SW 1271 (cell line): ENCODE measurements at regions not wholly inside any gene's neighbourhood (a gene's known extent, or its start where the extent isn't known, plus 50 kb on each side); places are given as distances from the start of the nearest gene placed in this dataset.

ENCODE experiments used
- DNase-seq, 2 experiments: peaks; one replicate each; lab custom pipeline; 2025; lab: John Stamatoyannopoulos, UW

DNA sequence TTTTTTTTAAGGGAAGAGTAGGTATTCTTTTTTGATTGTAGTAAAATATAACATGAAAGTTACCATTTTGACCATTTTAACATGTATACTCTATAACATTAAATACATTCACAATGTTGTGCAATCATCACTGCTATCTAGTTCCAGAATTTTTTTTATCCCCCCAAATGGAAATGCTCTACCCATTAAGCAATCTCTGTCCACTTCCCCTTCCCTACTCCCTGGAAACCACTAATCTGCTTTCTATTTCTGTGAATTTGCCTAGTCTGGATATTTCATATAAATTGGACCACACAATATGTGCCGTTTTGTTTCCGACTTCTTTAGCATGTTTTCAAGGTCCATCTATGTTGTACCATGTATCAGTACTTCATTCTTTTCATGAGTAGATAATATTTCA is 429.5 kb downstream of the TLE1 start:
- DNase-seq, result no peak

- DNase-seq, result no peak
These were observed 433.0 kb downstream of the TLE1 start for GRCh38 chr9:81256368-81256767.

DNA sequence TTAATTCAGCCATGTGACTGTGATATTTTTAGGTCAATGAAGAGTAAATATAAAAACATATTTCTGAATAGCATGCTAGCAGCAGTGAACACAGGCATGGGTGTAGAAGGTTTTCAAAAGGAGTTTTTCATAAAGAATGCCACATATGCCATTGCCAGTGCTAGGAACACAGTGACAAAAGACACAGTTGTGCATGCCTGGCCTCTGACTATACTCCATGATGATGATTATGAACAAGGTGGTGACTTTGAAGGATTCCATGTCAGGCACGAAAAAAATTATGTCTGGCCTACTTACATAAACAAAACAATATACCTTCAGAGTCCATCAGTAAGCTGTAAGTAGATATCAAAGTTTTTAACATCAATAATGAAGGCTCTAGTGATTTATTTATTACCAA is 438.7 kb downstream of the TLE1 start:
- no peak for DNase-seq

DNA sequence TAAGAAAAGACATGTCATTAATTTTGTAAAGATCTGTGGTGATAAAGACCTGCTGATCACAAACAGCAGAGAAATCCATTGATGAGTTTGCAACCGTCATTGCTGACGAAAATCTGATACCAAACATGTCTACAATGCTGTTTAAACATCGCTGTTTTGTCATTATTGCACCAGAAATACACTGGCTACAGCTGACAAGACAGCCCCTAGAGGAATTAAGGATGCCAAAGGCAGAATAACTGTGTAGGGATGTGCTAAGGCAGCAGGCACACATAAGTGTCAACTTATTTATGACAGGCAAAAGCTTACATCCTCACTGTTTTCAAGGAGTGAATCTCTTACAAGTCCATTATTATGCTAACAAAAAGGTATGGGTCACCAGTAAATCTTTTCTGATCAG is 439.3 kb downstream of the TLE1 start:
- no peak for DNase-seq

DNA sequence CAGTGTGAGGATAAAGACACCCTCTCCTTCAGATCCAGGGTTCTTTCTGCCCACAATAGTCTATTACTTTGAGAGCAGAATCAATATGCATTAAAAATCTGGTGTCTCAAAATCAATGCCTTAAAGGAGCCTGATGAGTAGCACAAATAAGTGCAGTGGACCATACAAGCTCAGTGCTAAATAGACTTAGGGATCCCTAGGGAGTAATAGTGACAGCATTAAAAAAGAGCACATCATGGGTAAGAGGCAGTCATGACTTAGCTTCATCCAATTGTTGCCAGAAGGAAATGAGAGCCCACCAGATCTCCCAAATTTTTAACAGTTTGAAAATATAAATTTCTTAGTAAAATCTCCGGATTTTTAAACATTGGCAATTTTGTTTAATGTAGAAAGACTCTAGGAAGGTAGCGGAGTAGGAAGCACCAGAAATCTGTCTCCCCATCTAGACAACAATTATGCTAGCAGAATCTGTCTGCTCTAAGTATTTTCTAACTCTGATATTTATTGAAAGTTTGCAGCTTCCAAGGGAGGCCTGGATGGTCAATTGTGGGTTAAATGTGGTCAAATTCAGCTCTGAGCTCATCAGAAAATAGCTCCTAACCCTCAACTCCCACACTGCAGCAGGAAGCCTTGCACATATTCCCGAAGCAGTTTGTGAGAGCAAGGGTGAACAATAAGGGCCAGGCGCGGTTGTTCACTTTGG is 443.9 kb downstream of the TLE1 start:
- DNase-seq, result no peak

DNA sequence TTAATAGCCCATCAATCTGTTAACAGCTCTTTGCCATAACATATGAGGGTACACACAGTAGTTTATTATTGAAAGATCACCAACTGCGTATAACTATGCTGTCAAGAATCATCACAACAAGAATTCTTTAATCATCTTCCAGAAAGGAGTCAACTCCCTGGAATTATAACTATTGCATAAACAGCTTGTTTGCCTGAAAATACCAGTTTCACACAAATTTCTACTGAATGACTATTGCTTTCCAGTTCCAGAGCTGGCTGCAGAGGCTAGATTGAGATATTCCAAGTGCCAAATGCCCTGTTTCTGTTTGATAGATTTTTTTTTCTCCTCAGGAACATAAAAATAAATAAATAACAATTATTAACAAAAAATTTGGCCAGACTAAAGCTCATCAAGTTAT is 444.7 kb downstream of the TLE1 start:
- no peak for DNase-seq

- no peak for DNase-seq
These were observed 446.5 kb downstream of the TLE1 start for GRCh38 chr9:81242866-81243265.

DNA sequence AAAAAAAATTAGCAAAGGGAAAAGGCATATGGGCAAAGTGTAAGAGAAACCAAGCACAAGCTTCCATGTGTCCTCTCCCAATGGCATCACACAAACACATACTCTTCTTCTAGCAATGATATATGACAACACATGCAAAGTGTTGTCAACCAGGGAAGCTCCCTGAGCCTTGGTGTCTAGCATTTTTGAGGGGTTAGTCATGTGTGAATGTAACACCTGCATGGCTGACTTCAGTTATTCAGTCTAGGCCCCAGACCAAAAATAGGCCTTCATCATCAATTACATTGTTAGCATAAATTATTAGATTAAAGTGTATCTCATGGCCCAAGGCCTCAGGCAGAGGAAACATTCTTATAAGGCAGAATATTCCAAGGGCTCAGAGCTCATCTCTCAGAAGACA is 450.0 kb downstream of the TLE1 start:
- no peak for DNase-seq

DNA sequence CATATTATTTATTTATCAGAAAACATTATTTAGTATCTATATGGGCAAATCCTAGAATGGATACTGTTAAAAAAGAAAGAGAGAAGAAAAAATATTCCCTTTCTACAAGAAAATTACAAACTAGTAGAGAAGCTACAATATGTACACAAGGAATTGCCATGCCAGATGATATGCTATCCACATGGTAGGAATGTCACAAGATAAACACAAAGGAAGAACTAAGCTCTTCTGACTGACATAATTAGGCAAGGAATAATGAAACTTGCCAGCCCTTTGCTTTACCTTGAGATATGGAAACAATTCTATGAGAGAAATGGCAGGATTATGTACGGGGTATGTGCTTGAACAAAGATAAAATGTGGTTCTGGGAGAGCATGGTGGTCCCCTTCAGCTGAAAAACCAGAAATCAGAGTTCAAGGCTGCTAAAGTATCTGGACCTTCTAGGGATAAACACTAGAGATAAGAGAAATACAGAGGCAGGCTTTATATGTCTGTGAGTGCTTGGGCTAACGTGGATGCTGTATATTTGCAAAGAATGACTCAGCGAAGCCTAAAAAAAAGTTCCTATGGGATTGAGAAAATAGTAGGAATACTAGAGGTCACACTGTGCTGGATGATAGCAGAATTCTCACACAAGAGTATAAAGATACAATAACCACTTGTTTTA is 451.6 kb downstream of the TLE1 start:
- no peak for DNase-seq

DNA sequence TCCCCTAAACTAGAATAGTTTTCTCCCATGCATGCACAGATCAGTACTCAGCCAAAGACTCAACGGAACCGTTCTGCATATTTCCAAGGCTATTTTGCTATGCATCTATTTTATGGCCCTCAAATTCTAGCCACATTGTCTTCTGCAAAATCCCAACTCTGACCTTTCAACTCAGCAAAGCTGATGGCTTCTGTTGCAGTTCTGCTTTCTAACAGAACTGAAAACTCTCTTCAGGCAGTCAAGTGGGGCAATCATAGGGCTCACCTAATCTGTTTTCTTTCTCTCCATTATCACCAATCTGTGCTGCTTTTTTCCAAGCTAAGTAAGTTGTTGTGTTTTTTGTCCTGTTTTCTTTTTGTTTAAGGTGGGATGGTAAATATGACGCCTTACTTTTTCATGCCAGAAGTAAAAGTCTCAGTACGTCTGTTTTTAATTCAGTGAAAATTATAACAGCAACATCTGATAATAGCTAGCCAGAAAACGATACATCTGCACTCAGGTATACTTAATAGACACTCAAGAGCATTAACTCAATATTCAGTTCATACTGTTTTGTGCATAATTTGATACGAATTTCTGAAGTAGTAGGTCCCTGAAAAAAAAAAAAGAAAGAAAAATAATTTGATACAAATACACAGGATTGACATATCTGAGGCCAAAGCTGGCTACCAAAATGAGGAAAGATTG is 454.3 kb downstream of the TLE1 start:
- DNase-seq, result no peak

GRCh38 chr9:81231011-81231410 is 458.3 kb downstream of the TLE1 start:
- DNase-seq, result no peak

GRCh38 chr9:81227507-81228245 is 461.7 kb downstream of the TLE1 start:
- no peak for DNase-seq

GRCh38 chr9:81225596-81225995 is 463.8 kb downstream of the TLE1 start:
- DNase-seq, result no peak

DNA sequence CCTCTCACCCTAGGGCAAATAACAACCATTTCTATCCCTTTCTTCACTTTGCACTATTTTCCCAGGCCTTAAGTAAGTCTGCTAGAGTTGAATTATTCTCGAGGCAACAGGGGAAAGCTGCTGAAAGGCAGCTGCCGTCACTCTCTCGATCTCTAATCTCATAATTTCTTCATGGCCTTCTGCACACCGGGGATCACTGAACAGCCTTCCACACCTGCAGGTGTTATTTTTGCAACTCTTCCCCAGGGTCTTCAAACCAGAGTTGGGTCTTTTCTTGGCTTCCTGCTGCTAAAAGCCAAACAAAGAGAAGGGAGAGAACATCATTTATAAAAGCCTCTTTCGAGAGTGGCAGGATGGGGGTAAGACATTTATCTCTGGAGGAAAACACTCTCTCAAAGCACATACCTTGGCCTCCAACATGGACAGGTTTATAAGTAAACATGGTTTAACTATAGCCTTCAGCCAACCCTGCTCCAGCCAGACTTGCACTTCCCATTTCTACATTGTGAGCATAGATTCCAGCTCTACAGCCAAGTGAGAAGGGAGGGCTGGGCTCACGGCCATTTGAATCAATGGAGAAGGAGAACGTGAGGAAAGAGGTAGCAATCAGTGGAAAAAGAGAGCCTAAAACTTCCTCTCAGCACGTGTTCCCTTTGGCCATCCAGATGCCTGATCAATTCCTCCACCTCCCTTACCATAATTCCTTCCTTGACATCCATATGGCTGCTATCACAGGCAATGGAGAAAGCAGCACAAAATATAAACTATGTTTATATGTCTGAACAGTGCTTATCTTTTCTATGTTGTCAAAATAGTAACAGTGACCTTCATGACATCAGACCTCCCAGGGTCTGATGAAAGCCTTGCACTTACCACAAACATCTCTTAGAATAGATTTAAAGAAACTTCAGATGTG is 464.9 kb downstream of the TLE1 start:
- no peak for DNase-seq

DNA sequence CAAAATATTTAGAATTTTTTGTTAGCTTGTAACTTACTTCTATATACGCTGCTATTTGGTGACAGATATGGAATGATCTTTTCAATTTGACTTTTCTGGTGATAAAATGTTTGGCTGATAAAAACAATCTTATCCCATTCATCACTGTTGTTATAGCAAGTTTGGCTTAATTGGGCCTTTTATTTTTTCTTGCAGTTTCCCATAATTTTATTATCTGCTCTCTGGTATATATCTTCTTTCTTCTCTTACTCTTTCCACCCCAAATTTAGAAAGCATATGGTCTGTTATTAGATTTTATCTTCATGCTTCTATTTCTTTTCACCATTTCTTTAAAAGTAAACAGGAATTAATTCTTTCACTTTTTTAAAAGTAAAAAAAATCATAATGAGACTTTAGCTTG is 474.4 kb downstream of the TLE1 start:
- no peak for DNase-seq

DNA sequence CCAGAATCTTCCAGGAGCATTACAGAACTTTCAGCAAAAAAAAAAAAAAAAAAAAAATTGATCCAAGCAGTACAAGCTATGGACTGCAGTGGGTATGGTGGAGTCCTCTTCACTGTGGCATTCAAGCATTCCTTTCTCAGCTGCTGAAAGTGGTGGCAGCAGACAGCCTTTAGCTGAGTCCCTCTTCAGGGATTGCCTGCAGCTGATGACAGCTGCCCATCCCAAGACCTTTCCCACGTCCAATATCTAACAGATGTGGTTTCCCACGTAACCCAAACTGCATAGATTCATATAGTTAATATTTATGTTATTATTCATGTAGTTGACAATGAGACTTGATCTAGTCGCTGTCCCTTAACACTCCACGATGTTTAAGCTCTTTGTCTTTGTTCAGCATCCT is 475.9 kb downstream of the TLE1 start:
- no peak for DNase-seq

GRCh38 chr9:81211741-81212140 is 477.6 kb downstream of the TLE1 start:
- no peak for DNase-seq

- no peak for DNase-seq
These were observed 481.7 kb downstream of the TLE1 start for GRCh38 chr9:81207651-81208050.

GRCh38 chr9:81202292-81202691 is 487.1 kb downstream of the TLE1 start:
- DNase-seq, result no peak

DNA sequence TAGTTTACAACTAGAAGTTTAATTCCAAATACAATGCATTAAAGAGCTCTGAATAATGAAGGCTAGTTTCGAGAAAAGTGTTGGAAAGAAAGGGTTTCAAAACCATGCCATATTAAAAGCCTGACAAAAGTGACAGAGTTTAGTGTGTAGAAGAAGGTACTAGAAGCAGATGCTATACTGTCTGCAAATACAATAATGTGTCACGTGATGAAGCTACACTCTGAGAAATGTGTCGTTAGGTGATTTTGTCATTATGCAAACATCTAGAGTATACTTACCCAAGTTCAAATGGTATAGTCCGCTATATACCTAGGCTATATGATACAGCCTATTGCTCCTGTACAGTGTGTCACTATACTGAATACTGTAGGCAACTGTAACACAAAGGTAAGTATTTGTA is 494.1 kb downstream of the TLE1 start:
- no peak for DNase-seq
